Stimulated activated CD8-positive, alpha-beta memory T cell treated with anti-CD3 and anti-CD28 coated beads, Interleukin-15, amount 100 ng/mL, for 24 hours (primary cell): ENCODE measurements at regions not wholly inside any gene's neighbourhood (a gene's known extent, or its start where the extent isn't known, plus 50 kb on each side); places are given as distances from the start of the nearest gene placed in this dataset.

Experiments
- DNase-seq: peaks from one replicate; pipeline ENCODE4 v3.0.0-alpha.2; 2020; ENCODE audit warnings: low read depth

DNA sequence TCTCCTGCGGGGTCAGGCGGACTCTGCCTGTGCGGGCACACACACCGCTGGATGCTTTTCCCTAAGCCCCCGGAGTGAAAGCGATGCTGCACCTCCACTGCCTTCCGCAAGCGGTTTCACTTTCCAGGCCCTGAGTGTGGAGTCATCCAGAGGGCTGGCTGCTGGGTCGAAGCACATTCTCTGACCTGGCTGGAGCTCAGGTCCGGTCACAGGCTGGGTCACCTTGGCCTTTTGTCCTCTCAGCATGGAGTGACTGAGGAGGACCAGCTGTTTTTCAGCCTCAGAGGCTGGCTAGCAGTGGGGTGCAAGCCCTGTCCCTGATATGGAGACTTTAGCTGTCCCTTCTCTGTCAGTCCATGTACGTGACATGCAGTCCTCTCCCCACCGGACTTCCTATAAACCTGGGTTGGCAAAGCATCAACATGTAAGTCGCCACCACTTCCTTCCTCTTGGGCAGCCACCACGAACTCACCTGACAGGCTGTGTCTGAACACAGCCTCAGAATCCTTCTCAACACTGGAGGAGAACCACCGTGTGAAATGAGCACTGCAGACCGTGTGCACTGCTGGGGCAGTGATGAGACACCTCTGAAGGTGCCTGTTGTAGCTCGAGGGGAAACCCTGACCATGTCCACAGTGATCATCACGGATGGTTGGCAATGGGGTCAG is 51.3 kb downstream of the GADD45G start:
- no peak for DNase-seq

GRCh38 chr9:89657295-89657694 is 52.5 kb downstream of the GADD45G start:
- DNase-seq, result no peak

- DNase-seq, result no peak
Measured at GRCh38 chr9:89657765-89658164, 53.0 kb downstream of the GADD45G start.

GRCh38 chr9:89658401-89658800 is 53.6 kb downstream of the GADD45G start:
- DNase-seq, result no peak

DNA sequence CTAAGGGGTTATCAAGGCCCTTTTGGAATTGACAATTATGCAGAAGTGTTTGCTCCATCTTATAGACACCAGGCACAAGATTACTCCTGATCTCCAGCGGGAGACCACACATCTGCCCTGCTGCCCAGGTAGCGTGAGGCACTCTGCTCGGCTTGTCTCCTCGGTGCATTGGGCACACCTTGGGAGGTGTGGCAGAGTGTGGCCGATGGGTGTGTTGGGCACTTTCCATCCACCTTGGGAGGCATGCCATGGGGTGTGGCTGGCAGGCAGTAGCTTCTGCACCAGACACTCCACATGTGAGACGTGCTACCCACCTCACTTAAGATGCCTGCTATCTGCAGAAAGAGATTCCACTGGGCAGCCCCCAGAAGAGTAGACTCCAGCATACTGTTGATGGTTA is 54.1 kb downstream of the GADD45G start:
- DNase-seq, result no peak

- no peak for DNase-seq
Measured at GRCh38 chr9:89659473-89659872, 54.7 kb downstream of the GADD45G start.

DNA sequence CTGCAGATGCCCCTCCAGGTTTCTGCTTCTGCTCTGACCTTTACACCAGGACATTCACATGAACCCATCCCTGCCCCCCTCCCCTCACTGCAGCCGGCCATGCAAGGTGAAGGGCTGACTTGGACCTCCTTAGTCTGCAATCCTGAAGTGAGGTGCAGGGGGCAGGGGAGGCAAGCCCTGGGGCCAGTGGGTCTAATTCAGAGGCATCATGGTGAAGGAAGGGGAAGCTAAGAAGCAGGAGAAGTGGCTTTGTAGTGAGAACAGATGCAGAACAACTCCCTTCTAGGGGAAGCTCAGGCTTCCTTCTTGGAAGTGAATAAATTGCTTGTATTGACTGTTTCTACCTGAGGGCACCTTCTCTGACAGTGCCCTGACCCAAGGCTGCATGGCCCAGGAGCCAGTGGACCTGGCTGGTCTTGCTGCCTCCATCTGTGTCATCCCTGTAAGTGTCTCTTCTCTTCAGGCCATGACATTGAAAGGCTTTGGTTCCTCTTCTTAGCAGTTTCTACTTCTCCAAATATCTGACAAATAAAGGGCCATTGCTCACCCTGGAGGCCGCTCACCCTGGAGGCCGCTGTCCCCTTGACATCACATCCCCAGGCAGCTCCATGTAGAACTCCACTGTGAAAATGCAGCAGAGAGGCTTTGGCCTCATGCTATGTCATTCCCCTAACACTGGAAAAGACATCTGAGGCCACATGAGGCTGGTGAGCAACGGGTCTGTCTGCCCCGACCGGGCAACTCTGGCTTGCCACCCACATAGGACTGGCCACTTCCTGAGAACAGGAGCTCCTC is 55.3 kb downstream of the GADD45G start:
- DNase-seq, result no peak

DNA sequence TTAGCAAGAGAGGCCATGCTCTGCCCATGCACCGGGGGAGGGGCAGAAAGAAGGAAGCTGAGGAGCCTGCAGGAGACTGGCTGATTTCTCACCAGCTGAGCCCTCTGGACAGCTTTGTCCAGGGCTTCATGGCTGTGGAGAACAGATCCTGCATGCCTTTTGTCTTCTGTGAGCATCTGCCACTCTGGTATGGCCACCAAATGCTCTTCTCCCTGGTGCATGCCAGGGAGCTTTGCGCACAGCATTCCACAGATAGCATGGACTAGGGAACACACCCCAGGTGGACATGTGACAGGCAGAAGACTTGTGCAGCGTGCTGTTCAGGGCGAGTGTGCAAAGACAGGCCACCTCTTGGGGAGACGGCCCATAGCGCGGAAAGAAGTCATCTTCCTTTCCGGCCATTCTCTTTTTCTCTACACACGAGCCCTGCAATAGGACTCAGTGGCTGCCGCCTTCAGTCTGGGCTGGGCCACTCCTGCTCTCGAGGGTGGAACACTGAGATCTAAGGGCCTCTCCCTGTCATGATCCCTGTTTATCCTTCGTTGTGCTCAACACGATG is 56.7 kb downstream of the GADD45G start:
- DNase-seq, result no peak

GRCh38 chr9:89661956-89662717 is 57.3 kb downstream of the GADD45G start:
- no peak for DNase-seq

DNA sequence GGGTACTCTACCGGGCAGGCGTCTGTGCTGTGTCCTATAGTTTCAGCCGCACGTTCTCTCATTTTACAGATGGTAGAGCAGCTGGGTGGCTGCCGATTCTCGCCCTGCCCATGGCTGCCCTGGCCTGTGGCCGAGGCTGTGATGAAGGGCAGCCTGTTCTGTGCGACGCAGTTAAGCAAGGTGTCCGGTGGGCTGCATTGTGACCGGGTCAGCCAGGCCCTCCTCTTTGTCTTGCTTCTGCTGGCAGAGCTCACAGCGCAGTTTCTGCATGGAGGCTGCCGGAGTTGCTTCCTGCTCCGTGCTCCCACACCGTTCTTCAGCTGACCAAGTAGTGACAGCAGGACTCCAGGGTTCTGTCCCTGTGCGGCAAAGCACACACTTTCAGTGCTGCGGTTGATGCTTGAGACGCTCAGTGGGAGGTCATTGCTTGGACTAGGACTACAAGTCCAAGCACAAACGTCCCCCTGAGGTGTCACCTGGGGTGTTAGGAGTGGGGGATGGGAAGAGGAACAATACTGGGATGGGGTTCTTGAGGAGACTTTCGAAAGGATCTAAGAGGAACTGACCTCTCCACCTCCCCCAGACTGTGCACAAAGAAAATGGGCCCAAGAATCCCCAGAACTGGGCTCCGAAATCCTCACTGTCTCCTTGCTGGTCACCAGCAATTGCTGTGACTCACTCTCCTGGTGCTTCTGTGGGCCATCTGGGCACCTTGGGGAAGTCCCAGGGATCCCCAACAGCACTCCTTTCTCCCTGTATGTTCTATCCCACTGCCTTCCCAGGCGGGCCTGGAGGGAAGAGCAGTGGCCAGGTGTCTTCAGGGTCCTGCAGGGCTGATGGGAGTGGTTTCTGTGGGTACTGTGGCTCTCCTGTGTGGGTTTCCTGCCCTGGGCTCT is 58.2 kb downstream of the GADD45G start:
- no peak for DNase-seq

DNA sequence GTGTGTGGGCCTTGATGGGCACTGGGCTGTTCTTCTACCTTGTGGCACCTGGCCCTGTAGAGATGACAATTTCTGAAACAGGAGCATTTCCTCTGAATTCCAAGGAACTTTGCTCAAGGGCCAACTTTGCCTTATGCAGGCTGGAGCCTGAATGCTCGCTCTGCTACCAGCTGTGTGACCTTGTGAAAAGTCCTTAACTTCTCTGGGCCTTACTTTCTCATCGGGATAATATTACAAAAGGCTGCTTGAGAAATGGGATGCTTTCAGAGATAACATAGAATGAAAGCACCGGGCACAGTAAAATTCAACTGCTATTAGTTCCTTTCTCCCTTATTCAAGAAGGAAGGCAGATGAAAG is 58.8 kb downstream of the GADD45G start:
- no peak for DNase-seq

GRCh38 chr9:89664010-89664409 is 59.2 kb downstream of the GADD45G start:
- no peak for DNase-seq

DNA sequence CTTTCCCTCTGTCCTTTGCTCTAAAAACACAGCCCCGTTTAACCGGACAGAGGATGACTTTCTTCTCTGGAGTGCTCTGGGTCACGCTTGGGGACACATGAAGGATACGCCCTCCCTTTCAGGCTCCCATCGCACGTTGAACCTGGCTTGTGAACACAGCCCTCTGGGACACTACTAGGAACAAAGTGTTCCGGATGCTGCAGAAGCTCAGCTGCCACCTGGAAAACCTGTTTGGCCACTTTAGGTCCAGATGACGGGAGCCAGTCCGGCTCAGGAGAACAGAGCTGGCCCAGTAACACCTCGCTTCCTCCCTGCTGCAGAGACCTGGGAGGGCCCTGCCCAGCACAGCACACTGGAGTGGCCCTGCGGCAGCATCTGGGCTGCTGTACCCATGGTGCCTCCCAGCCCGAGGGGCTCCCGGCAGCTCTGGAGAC is 60.1 kb downstream of the GADD45G start:
- DNase-seq, result no peak

DNA sequence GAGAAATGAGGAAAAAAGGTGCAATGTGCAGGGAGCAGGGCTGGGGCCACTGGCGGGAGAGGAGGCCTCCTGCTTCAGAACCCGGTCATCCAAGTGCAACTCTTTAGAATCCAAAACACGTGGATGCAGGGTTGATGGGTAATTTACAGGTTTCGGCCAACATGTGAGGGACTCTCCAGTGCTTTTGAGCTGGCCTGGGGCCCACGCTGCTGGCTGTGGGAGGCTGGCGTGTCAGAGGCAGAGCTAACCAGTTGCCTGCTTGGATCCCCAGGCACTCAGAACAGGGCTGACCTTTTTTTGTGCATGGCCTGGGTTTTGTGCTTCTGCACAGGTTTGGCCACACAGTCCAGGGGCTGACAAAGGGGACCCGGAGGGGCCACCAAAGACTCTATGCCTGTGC is 61.6 kb downstream of the GADD45G start:
- DNase-seq, result no peak

GRCh38 chr9:89666950-89667349 is 62.1 kb downstream of the GADD45G start:
- no peak for DNase-seq

DNA sequence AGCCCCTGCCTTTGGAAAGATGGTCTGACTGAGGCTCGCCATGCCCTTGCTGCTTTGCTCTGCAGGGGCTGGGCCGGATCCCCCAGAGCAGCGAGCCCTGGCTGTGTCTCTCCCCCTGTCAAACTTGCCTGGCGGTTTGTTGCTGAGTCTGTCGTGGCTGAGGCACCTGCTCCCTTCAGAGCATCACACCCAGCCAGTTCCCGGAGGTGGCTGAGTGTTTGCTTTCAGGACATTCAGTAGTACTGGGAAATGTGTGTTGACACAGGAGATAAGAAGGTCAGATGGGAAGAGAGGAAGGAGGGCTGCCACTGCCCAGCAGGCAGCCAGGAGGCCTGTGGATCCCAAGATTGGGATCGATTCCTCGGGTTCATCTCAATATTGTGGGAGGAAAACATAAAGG is 62.9 kb downstream of the GADD45G start:
- no peak for DNase-seq

GRCh38 chr9:89668216-89668865 is 63.5 kb downstream of the GADD45G start:
- DNase-seq, result no peak

- DNase-seq, result no peak
Measured at GRCh38 chr9:89668866-89669246, 64.0 kb downstream of the GADD45G start.

GRCh38 chr9:89669361-89669842 is 64.6 kb downstream of the GADD45G start:
- no peak for DNase-seq

DNA sequence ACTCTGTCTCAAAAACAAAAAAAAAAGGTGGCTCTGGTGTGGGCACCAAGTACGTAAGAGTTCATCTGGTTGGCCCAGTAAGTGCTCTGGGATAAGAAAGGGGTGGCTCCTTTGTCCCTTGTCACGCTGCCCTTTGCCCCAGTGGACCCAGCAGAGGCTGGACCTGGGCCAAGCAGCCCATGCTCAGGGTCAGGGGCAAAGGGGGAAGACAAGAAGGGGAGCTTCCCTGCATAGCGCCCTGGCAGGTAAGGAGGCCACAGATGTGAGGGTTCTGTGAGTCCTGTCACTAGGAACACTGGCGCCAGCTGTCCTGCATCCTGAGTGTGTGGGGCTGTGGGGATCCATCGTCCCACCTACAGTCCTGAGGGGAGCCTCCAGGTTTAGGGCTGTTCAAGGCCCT is 65.3 kb downstream of the GADD45G start:
- DNase-seq, result no peak

GRCh38 chr9:89670801-89671434 is 66.1 kb downstream of the GADD45G start:
- DNase-seq, result no peak
